Effector memory CD4-positive, alpha-beta T cell (primary cell): ENCODE measurements at regions not wholly inside any gene's neighbourhood (a gene's known extent, or its start where the extent isn't known, plus 50 kb on each side); places are given as distances from the start of the nearest gene placed in this dataset.
"Not testable (repeated sequence)": the region's sequence is repeated elsewhere in the genome, so short reads cannot be mapped to it uniquely, and the experiment has no call there.

ENCODE experiments used
- DNase-seq, 3 donors: peaks; one replicate each; pipeline ENCODE4 v3.0.0-alpha.2; 2020
- H3K27ac ChIP-seq: 2 replicates; pipeline ENCODE4 v1.7.0; 2013; ENCODE audit warnings: mild to moderate bottlenecking, low read length, moderate library complexity; ENCODE audit not compliant: insufficient read depth, poor library complexity, severe bottlenecking
- H3K27me3 ChIP-seq: replicated peaks from 2 replicates; pipeline ENCODE4 v1.7.0; 2013; ENCODE audit warnings: mild to moderate bottlenecking, low read length; ENCODE audit not compliant: insufficient read depth, control insufficient read depth, poor library complexity, severe bottlenecking
- H3K36me3 ChIP-seq: 2 replicates; pipeline ENCODE4 v1.7.0; 2013; ENCODE audit warnings: mild to moderate bottlenecking, low read length, moderate library complexity; ENCODE audit not compliant: control insufficient read depth, insufficient read depth
- H3K4me1 ChIP-seq: 2 replicates; pipeline ENCODE4 v1.7.0; 2013; ENCODE audit warnings: low read length, mild to moderate bottlenecking; ENCODE audit not compliant: control insufficient read depth, insufficient read depth, poor library complexity, severe bottlenecking
- H3K4me3 ChIP-seq: 2 replicates; pipeline ENCODE4 v1.7.0; 2013; ENCODE audit warnings: low read length, low read depth, mild to moderate bottlenecking; ENCODE audit not compliant: insufficient read depth, poor library complexity, severe bottlenecking
- H3K9me3 ChIP-seq: 2 replicates; pipeline ENCODE4 v1.7.0; 2013; ENCODE audit warnings: mild to moderate bottlenecking, low read length, moderate library complexity; ENCODE audit not compliant: control insufficient read depth

DNA sequence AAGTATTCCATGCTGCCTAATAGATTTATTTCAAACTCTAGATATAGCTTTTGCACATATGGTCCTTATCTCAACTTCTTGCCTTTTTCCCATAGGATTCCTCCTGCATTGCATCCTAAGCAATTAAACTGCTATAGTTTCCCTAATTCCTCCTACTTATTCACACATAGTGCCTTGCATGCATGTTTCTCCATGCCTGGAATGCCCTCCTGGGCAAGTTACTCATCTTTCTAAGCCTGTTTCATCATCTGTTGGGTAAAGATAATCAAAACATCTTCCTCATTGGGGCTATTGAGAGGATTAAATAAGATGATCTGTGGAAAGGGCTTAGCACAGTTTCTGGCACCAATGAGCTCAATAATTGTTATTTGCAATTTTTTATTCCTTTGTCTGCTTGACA is 726.5 kb downstream of the SLC4A3 start:
- Histone ChIP-seq H3K27ac (no peak overlapping the region), H3K36me3 (no peaks in the 10 kb centered on the region), H3K9me3 (no peaks in the 10 kb centered on the region), H3K27me3 (no peaks in the 10 kb centered on the region), H3K4me3 (no peak overlapping the region), H3K4me1 (no peaks in the 10 kb centered on the region)
- no peak for DNase-seq

- no peak overlapping the region for H3K27ac ChIP-seq
- no peak for DNase-seq
Observed at GRCh38 chr2:220356076-220356475, 728.6 kb downstream of the SLC4A3 start.

DNA sequence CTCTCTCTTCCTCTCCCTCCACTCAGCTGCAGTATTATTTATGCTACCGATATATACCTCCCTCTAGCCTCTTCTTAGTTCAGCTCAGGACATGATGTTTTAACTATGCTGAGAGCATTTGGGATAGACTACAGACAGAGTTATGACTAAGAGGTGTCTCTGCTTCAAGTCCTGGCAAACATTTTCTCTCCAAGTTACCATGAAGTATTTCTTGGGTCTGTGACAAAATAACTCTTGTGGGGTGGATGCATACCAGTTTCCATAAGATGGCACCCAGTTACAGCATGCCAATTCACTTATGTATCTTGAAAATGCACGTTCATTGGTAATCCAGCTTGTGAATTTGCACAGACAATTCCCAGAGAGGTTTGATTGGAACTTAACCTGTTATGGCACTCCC is 737.6 kb downstream of the SLC4A3 start:
- Histone ChIP-seq H3K4me1 (no peaks in the 10 kb centered on the region), H3K4me3 (no peak overlapping the region), H3K27ac (no peak overlapping the region), H3K27me3 (no peaks in the 10 kb centered on the region), H3K9me3 (no peaks in the 10 kb centered on the region), H3K36me3 (no peaks in the 10 kb centered on the region)
- no peak for DNase-seq

More at GRCh38 chr2:220356076-220356475, 728.6 kb downstream of the SLC4A3 start:
- no peak overlapping the region for H3K4me3 ChIP-seq
- H3K27me3 ChIP-seq, result no peaks in the 10 kb centered on the region
- H3K9me3 ChIP-seq, result no peaks in the 10 kb centered on the region
- H3K36me3 ChIP-seq, result no peaks in the 10 kb centered on the region
- H3K4me1 ChIP-seq, result no peaks in the 10 kb centered on the region

DNA sequence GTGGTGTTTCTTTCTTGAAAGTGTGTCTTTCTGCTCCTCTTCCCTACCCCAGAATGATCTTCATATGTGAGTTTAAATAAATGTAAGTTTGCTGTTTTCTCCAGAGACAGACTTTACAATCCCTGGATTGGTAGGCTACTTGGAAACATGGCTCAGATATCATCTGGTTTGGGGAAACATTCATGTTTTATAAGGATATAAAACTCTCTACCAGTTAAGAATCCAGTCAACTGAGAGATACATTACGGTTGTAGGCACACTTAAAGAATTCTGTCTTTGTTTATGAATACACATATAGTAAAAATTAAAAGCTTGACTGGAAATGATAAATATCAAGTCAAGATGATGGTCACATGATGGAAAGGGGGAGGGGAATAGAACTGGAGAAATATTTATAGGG is 739.3 kb downstream of the SLC4A3 start:
- Histone ChIP-seq H3K27ac (no peak overlapping the region), H3K4me1 (no peaks in the 10 kb centered on the region), H3K4me3 (no peak overlapping the region), H3K27me3 (no peaks in the 10 kb centered on the region), H3K36me3 (no peaks in the 10 kb centered on the region), H3K9me3 (no peaks in the 10 kb centered on the region)
- DNase-seq, result no peak

DNA sequence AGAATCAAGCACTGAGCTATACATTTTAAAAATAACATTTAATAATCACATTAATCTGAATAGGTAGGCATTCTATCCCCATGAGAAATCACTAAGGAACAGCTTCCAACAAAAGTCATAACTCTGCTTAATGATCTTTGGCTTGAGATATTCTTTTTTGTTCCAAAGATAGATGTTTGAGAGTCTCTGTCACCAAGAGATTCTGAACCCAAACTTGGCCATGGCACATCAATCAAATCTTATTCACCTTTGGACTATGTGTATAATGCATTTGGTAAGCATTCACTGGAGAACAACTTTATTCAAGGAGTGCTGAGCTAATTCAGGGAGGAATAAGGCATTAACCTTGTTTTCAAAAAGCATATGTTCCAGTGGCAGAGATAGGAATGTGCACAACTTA is 743.3 kb downstream of the SLC4A3 start:
- Histone ChIP-seq H3K4me3 (no peak overlapping the region), H3K36me3 (no peaks in the 10 kb centered on the region), H3K27ac (no peak overlapping the region), H3K4me1 (no peaks in the 10 kb centered on the region), H3K9me3 (no peaks in the 10 kb centered on the region), H3K27me3 (no peaks in the 10 kb centered on the region)
- DNase-seq, result no peak

DNA sequence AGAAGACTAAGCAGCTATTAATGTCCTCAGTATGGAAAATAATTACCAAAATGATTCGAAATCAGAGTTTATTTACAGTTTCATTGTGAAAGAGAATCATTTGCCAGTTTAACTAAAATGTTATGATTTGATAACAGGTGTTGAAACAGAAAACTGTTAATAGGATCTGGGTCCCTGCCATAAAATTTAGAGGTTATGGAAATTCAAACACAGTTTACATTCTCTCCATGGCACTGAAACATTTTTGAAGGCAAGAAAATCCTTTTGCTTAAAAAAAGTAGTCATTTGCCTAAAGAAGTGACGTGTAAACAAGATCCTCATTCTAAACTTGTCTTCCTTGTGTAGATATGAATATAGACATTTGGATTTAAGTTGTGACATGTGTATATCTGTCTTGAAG is 743.8 kb downstream of the SLC4A3 start:
- H3K4me3 ChIP-seq, result no peak overlapping the region
- no peak overlapping the region for H3K27ac ChIP-seq
- DNase-seq, result no peak
- no peaks in the 10 kb centered on the region for H3K36me3 ChIP-seq
- H3K9me3 ChIP-seq, result no peaks in the 10 kb centered on the region
- no peaks in the 10 kb centered on the region for H3K27me3 ChIP-seq
- no peaks in the 10 kb centered on the region for H3K4me1 ChIP-seq

DNA sequence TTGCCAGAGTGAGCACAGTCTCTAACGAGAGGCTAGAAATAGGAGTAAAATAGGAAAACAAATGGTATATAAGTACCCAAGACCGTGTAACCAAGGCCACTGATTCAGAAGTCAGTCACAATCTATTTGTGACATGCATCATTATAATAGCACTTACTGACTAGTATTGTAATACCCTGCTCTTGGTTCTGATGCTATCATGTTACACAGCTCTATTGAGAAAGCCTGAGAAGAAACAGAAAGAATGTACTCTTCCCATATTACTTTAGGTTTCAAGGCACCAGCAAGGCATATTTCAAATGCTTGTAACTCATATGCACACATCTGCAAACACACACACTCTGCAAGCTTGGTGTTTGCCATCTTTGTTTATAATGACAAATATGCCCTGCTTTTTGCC is 746.4 kb downstream of the SLC4A3 start:
- H3K27ac ChIP-seq, result no peak overlapping the region
- H3K27me3 ChIP-seq, result no peaks in the 10 kb centered on the region
- no peaks in the 10 kb centered on the region for H3K9me3 ChIP-seq
- H3K4me3 ChIP-seq, result no peak overlapping the region
- DNase-seq, result no peak
- no peaks in the 10 kb centered on the region for H3K4me1 ChIP-seq
- H3K36me3 ChIP-seq, result no peaks in the 10 kb centered on the region

DNA sequence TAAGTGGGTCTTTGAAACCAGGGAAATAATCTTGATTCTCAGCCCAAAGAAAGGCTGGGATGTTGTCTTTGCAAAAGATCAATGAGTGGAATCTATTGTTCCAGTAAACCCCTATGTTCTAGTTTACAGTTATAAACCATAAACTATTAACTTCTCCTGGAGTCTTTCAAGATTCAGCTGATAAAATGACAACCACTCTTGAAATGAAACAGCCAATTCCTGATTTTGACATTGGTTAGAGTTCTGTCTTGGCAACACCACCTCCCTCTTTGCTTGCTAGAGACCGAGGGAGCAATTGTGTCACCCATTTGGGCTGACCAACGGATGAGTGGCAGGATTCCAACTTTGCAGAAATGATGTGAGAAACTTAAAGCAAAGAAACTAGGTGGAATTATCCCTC is 746.9 kb downstream of the SLC4A3 start:
- H3K27ac ChIP-seq, result no peak overlapping the region
- DNase-seq, result no peak
- no peaks in the 10 kb centered on the region for H3K36me3 ChIP-seq
- H3K4me3 ChIP-seq, result no peak overlapping the region
- no peaks in the 10 kb centered on the region for H3K27me3 ChIP-seq
- no peaks in the 10 kb centered on the region for H3K9me3 ChIP-seq
- H3K4me1 ChIP-seq, result no peaks in the 10 kb centered on the region

DNA sequence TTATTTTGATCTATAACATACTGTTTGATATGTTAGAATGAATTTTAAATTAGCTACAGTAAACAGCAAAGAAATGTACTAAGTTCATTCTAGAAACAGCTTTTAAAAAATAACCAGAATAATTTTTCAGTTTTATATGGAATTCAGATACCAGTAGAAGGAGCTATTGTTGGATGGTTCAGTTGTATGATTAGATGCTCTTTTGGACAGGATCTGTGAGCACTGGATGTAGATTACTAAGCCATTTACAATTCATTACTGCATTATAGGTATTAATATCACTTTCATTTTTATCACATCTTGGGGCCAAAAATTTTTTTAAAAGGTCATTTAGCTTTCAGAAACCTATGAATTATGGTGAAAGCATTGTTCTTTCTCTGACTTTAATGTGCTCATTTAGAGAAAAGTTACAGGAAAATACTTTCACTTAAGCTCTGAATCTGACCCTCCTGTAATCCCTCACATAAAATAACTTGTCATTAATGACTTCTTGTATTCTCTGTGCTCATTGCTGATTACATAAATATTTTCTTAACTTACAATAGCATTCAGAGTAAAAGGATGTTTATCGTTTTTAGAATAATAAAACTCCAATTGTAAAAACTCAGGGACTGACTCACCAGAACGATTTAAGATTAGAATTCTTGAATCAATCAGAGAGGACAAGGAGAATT is 750.2 kb downstream of the SLC4A3 start:
- no peak for DNase-seq
- no peak overlapping the region for H3K4me3 ChIP-seq

GRCh38 chr2:220387758-220388157 is 760.3 kb downstream of the SLC4A3 start:
- H3K4me1 ChIP-seq, H3K9me3 ChIP-seq, DNase-seq, H3K36me3 ChIP-seq, H3K4me3 ChIP-seq, H3K27ac ChIP-seq, H3K27me3 ChIP-seq: not testable (repeated sequence)

More for the DNA sequence above, 750.2 kb downstream of the SLC4A3 start:
- Histone ChIP-seq H3K36me3 (no peaks in the 10 kb centered on the region), H3K27me3 (no peaks in the 10 kb centered on the region), H3K4me1 (no peaks in the 10 kb centered on the region), H3K27ac (no peak overlapping the region), H3K9me3 (no peaks in the 10 kb centered on the region)
